WTC11 (cell line): ENCODE measurements at regions not wholly inside any gene's neighbourhood (a gene's known extent, or its start where the extent isn't known, plus 50 kb on each side); places are given as distances from the start of the nearest gene placed in this dataset.

Experiments
- ESRRA ChIP-seq: sonication (generic); formaldehyde crosslinking; IDR thresholded peaks from 2 replicates; pipeline ENCODE4 v1.8.1; 2022; ENCODE audit warnings: mild to moderate bottlenecking, missing genetic modification reagents, borderline replicate concordance
- SP1 ChIP-seq: sonication (generic); formaldehyde crosslinking; conservative IDR thresholded peaks from 2 replicates; pipeline ENCODE4 v1.8.1; 2022; ENCODE audit warnings: missing genetic modification reagents
- TF ChIP-seq, protein P1 (sequence below): fragments of 200-600 bp; IDR thresholded peaks from 2 replicates; pipeline ENCODE4 v1.8.0; 2022; ENCODE audit warnings: antibody characterized with exemption
- TF ChIP-seq, protein P2 (sequence below): sonication (generic); formaldehyde crosslinking; IDR thresholded peaks from 2 replicates; pipeline ENCODE4 v1.8.1; 2023; ENCODE audit warnings: mild to moderate bottlenecking, missing genetic modification reagents, moderate library complexity
- TF ChIP-seq, protein P3 (sequence below): fragments of 250-450 bp; sonication (Bioruptor Pico); IDR thresholded peaks from 2 replicates; pipeline ENCODE4 v2.1.2; 2022; ENCODE audit warnings: mild to moderate bottlenecking, moderate library complexity

DNA sequence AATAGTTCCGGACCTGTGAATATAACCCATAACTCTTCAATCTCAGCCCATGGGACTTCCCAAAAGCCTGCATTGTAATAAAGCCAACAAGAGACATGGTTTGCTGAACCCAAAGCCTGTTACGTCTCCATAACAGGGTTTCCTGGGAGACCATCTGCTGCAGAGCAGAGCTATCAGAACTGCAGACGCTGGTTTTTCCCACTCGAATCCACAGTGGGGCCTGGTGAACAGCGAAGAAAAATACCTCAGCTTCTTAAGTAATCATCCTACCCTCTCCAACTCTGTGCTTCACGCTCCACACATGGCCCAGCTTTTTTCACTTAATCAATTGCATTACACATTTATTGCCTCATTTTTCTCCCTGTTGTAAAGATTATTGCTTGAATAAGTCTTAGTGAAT is 409.5 kb upstream of the GRIA1 start:
- TF ChIP-seq, protein P1, sequence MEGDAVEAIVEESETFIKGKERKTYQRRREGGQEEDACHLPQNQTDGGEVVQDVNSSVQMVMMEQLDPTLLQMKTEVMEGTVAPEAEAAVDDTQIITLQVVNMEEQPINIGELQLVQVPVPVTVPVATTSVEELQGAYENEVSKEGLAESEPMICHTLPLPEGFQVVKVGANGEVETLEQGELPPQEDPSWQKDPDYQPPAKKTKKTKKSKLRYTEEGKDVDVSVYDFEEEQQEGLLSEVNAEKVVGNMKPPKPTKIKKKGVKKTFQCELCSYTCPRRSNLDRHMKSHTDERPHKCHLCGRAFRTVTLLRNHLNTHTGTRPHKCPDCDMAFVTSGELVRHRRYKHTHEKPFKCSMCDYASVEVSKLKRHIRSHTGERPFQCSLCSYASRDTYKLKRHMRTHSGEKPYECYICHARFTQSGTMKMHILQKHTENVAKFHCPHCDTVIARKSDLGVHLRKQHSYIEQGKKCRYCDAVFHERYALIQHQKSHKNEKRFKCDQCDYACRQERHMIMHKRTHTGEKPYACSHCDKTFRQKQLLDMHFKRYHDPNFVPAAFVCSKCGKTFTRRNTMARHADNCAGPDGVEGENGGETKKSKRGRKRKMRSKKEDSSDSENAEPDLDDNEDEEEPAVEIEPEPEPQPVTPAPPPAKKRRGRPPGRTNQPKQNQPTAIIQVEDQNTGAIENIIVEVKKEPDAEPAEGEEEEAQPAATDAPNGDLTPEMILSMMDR = no peak
- TF ChIP-seq, protein P2, sequence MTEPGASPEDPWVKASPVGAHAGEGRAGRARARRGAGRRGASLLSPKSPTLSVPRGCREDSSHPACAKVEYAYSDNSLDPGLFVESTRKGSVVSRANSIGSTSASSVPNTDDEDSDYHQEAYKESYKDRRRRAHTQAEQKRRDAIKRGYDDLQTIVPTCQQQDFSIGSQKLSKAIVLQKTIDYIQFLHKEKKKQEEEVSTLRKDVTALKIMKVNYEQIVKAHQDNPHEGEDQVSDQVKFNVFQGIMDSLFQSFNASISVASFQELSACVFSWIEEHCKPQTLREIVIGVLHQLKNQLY = no peak
- TF ChIP-seq, protein P3, sequence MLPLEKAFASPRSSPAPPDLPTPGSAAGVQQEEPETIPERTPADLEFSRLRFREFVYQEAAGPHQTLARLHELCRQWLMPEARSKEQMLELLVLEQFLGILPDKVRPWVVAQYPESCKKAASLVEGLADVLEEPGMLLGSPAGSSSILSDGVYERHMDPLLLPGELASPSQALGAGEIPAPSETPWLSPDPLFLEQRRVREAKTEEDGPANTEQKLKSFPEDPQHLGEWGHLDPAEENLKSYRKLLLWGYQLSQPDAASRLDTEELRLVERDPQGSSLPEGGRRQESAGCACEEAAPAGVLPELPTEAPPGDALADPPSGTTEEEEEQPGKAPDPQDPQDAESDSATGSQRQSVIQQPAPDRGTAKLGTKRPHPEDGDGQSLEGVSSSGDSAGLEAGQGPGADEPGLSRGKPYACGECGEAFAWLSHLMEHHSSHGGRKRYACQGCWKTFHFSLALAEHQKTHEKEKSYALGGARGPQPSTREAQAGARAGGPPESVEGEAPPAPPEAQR (CRISPR knock-in tag) = no peak
- no peak for TF ChIP-seq SP1 (CRISPR knock-in tag)
- TF ChIP-seq ESRRA (CRISPR knock-in tag) = no peak
